CD8-positive, alpha-beta memory T cell (primary cell): ENCODE measurements at regions not wholly inside any gene's neighbourhood (a gene's known extent, or its start where the extent isn't known, plus 50 kb on each side); places are given as distances from the start of the nearest gene placed in this dataset.

Source experiments
- CTCF ChIA-PET: fragments of 350-600 bp; sonication (Branson Sonifier 250); formaldehyde crosslinking; loops from one replicate; lab custom pipeline; 2021; ENCODE audit warnings: antibody characterized with exemption; lab: Charles Lee
- POLR2A ChIA-PET: fragments of 350-600 bp; sonication (Branson Sonifier 250); formaldehyde crosslinking; loops from one replicate; lab custom pipeline; 2021; ENCODE audit warnings: antibody characterized with exemption; lab: Charles Lee
- DNase-seq, 5 donors: peaks; one replicate each; pipeline versions ENCODE4 v3.0.0 to v3.0.0-alpha.2; 2020 to 2022; ENCODE audit warnings: mixed read lengths in 1 of 5
- H3K27ac ChIP-seq: one replicate; pipeline ENCODE4 v1.7.0; 2013; ENCODE audit warnings: low read depth, mild to moderate bottlenecking, low read length, moderate library complexity
- H3K27me3 ChIP-seq: 2 replicates; pipeline ENCODE4 v1.7.0; 2013; ENCODE audit warnings: low read length, mild to moderate bottlenecking; ENCODE audit not compliant: insufficient read depth, poor library complexity, severe bottlenecking
- H3K36me3 ChIP-seq: 2 replicates; pipeline ENCODE4 v1.7.0; 2013; ENCODE audit warnings: mild to moderate bottlenecking, low read length, moderate library complexity; ENCODE audit not compliant: insufficient read depth
- H3K4me1 ChIP-seq: 2 replicates; pipeline ENCODE4 v1.7.0; 2013; ENCODE audit warnings: mild to moderate bottlenecking, low read length, moderate library complexity; ENCODE audit not compliant: insufficient read depth
- H3K4me3 ChIP-seq: 2 replicates; pipeline ENCODE4 v1.7.0; 2013; ENCODE audit warnings: mild to moderate bottlenecking, low read length
- H3K9me3 ChIP-seq: 2 replicates; pipeline ENCODE4 v1.7.0; 2013; ENCODE audit warnings: mild to moderate bottlenecking, low read length
- H3K27ac Mint-ChIP-seq, 8 donors: one replicate each; pipeline ENCODE4 v1.8.0; 2020 to 2021; ENCODE audit warnings: mixed read lengths in 8 of 8, mild to moderate bottlenecking in 6 of 8, inconsistent platforms in 3 of 8, moderate library complexity in 3 of 8
- H3K27me3 Mint-ChIP-seq, 2 donors: one replicate each; pipeline ENCODE4 v1.8.0; 2020 to 2021; ENCODE audit warnings: mixed read lengths in 2 of 2, mild to moderate bottlenecking in 1 of 2, moderate library complexity in 1 of 2
- H3K36me3 Mint-ChIP-seq, 3 donors: one replicate each; pipeline ENCODE4 v1.8.0; 2020 to 2021; ENCODE audit warnings: mixed read lengths in 3 of 3, inconsistent platforms in 1 of 3, mild to moderate bottlenecking in 1 of 3
- H3K4me1 Mint-ChIP-seq, 3 donors: one replicate each; pipeline ENCODE4 v1.8.0; 2020 to 2021; ENCODE audit warnings: mixed read lengths in 3 of 3, inconsistent platforms in 1 of 3, mild to moderate bottlenecking in 1 of 3
- H3K4me3 Mint-ChIP-seq, 7 donors: one replicate each; pipeline ENCODE4 v1.8.0; 2020 to 2021; ENCODE audit warnings: mixed read lengths in 7 of 7, mild to moderate bottlenecking in 6 of 7, moderate library complexity in 4 of 7, inconsistent platforms in 2 of 7
- H3K9me3 Mint-ChIP-seq, 5 donors: one replicate each; pipeline ENCODE4 v1.8.0; 2020 to 2022; ENCODE audit warnings: mixed read lengths in 5 of 5, mild to moderate bottlenecking in 3 of 5, moderate library complexity in 2 of 5, inconsistent platforms in 1 of 5

GRCh38 chr13:31940076-31940475, 91.5 kb upstream of the FRY start:
- peaks cover 0 to 2% (median 0%) of the 10 kb centered on the region in 3 donors for H3K36me3 Mint-ChIP-seq
- no peak for DNase-seq
- H3K27me3 ChIP-seq: no peaks in the 10 kb centered on the region
- H3K4me1 ChIP-seq: no peaks in the 10 kb centered on the region
- peaks cover 0 to 2% (median 0%) of the 10 kb centered on the region in 5 donors for H3K9me3 Mint-ChIP-seq
- no peaks in the 10 kb centered on the region for H3K4me1 Mint-ChIP-seq
- POLR2A ChIA-PET: no interaction called here
- H3K9me3 ChIP-seq: no peaks in the 10 kb centered on the region
- no peak overlapping the region for H3K4me3 ChIP-seq
- no peak overlapping the region for H3K27ac ChIP-seq
- CTCF ChIA-PET: no interaction called here
- H3K36me3 ChIP-seq: no peaks in the 10 kb centered on the region
- H3K27me3 Mint-ChIP-seq: peaks cover 7 to 13% of the 10 kb centered on the region in 2 donors
- H3K4me3 Mint-ChIP-seq: no peak overlapping the region
- no peak overlapping the region for H3K27ac Mint-ChIP-seq

GRCh38 chr13:31943591-31943990, 88.0 kb upstream of the FRY start:
- Mint-ChIP-seq H3K9me3 (peaks cover 0 to 2% (median 0%) of the 10 kb centered on the region in 5 donors), H3K4me1 (no peaks in the 10 kb centered on the region), H3K27me3 (peaks cover 6 to 13% of the 10 kb centered on the region in 2 donors), H3K4me3 (no peak overlapping the region), H3K36me3 (peaks cover 0 to 2% (median 0%) of the 10 kb centered on the region in 3 donors), H3K27ac (no peak overlapping the region)
- Histone ChIP-seq H3K9me3 (no peaks in the 10 kb centered on the region), H3K27me3 (no peaks in the 10 kb centered on the region), H3K27ac (no peak overlapping the region), H3K4me1 (no peaks in the 10 kb centered on the region), H3K4me3 (no peak overlapping the region), H3K36me3 (no peaks in the 10 kb centered on the region)
- POLR2A ChIA-PET: no interaction called here
- DNase-seq: no peak
- CTCF ChIA-PET: no interaction called here

- H3K27ac Mint-ChIP-seq: peak overlapping the region in 1 of 8 donors; percentile 1
- no peaks in the 10 kb centered on the region for H3K4me1 ChIP-seq
- ChIA-PET POLR2A (no interaction called here), CTCF (no interaction called here)
- H3K27me3 Mint-ChIP-seq: peaks cover 6 to 13% of the 10 kb centered on the region in 2 donors
- no peak for DNase-seq
- peaks cover 0 to 2% (median 0%) of the 10 kb centered on the region in 5 donors for H3K9me3 Mint-ChIP-seq
- H3K4me1 Mint-ChIP-seq: no peaks in the 10 kb centered on the region
- H3K27ac ChIP-seq: no peak overlapping the region
- H3K36me3 ChIP-seq: no peaks in the 10 kb centered on the region
- H3K4me3 Mint-ChIP-seq: no peak overlapping the region
- H3K27me3 ChIP-seq: no peaks in the 10 kb centered on the region
- H3K9me3 ChIP-seq: no peaks in the 10 kb centered on the region
- H3K4me3 ChIP-seq: no peak overlapping the region
- H3K36me3 Mint-ChIP-seq: peaks cover 0 to 6% (median 0%) of the 10 kb centered on the region in 3 donors
Measured at GRCh38 chr13:31944262-31945160, 87.1 kb upstream of the FRY start.

GRCh38 chr13:31945202-31945961, 86.2 kb upstream of the FRY start:
- no peaks in the 10 kb centered on the region for H3K4me1 ChIP-seq
- H3K27ac ChIP-seq: no peak overlapping the region
- no peak overlapping the region for H3K4me3 Mint-ChIP-seq
- no peaks in the 10 kb centered on the region for H3K9me3 ChIP-seq
- ChIA-PET CTCF (no interaction called here), POLR2A (no interaction called here)
- H3K27me3 ChIP-seq: no peaks in the 10 kb centered on the region
- DNase-seq: no peak
- peaks cover 0 to 2% (median 0%) of the 10 kb centered on the region in 3 donors for H3K4me1 Mint-ChIP-seq
- peaks cover 6 to 13% of the 10 kb centered on the region in 2 donors for H3K27me3 Mint-ChIP-seq
- H3K4me3 ChIP-seq: no peak overlapping the region
- no peaks in the 10 kb centered on the region for H3K36me3 ChIP-seq
- peaks cover 0 to 2% (median 0%) of the 10 kb centered on the region in 5 donors for H3K9me3 Mint-ChIP-seq
- no peak overlapping the region for H3K27ac Mint-ChIP-seq
- peaks cover 0 to 6% (median 0%) of the 10 kb centered on the region in 3 donors for H3K36me3 Mint-ChIP-seq

- Mint-ChIP-seq H3K9me3 (peaks cover 0 to 2% (median 0%) of the 10 kb centered on the region in 5 donors), H3K4me3 (no peak overlapping the region), H3K4me1 (peaks cover 0 to 8% (median 0%) of the 10 kb centered on the region in 3 donors), H3K27ac (no peak overlapping the region), H3K27me3 (peaks cover 6 to 13% of the 10 kb centered on the region in 2 donors), H3K36me3 (peaks cover 0 to 6% (median 0%) of the 10 kb centered on the region in 3 donors)
- H3K9me3 ChIP-seq: no peaks in the 10 kb centered on the region
- DNase-seq: no peak
- H3K36me3 ChIP-seq: no peaks in the 10 kb centered on the region
- no peaks in the 10 kb centered on the region for H3K27me3 ChIP-seq
- no peak overlapping the region for H3K27ac ChIP-seq
- POLR2A ChIA-PET: no interaction called here
- CTCF ChIA-PET: no interaction called here
- H3K4me1 ChIP-seq: no peaks in the 10 kb centered on the region
- H3K4me3 ChIP-seq: no peak overlapping the region
Measured at GRCh38 chr13:31946091-31946770, 85.3 kb upstream of the FRY start.

- Mint-ChIP-seq H3K27ac (no peak overlapping the region), H3K9me3 (peaks cover 0 to 2% (median 0%) of the 10 kb centered on the region in 5 donors), H3K36me3 (peaks cover 0 to 6% (median 0%) of the 10 kb centered on the region in 3 donors), H3K4me1 (peaks cover 0 to 9% (median 0%) of the 10 kb centered on the region in 3 donors), H3K4me3 (no peak overlapping the region), H3K27me3 (peaks cover 2 to 13% of the 10 kb centered on the region in 2 donors)
- CTCF ChIA-PET: no interaction called here
- no peaks in the 10 kb centered on the region for H3K4me1 ChIP-seq
- no peak for DNase-seq
- no peaks in the 10 kb centered on the region for H3K9me3 ChIP-seq
- H3K27me3 ChIP-seq: no peaks in the 10 kb centered on the region
- H3K27ac ChIP-seq: no peak overlapping the region
- POLR2A ChIA-PET: no interaction called here
- no peak overlapping the region for H3K4me3 ChIP-seq
- H3K36me3 ChIP-seq: no peaks in the 10 kb centered on the region
Measured at GRCh38 chr13:31947105-31947504, 84.5 kb upstream of the FRY start.

GRCh38 chr13:31947506-31947905, 84.1 kb upstream of the FRY start:
- H3K9me3 Mint-ChIP-seq: peaks cover 0 to 2% (median 0%) of the 10 kb centered on the region in 5 donors
- peaks cover 0 to 6% (median 0%) of the 10 kb centered on the region in 3 donors for H3K36me3 Mint-ChIP-seq
- H3K27ac ChIP-seq: no peak overlapping the region
- H3K4me3 Mint-ChIP-seq: no peak overlapping the region
- peaks cover 2 to 13% of the 10 kb centered on the region in 2 donors for H3K27me3 Mint-ChIP-seq
- H3K4me1 ChIP-seq: no peaks in the 10 kb centered on the region
- ChIA-PET CTCF (interaction anchor here (1.0 kb wide), 1 partner anchor 37 kb away, joined by 4 read pairs; no protein-coding TSS in a partner anchor), POLR2A (no interaction called here)
- H3K4me3 ChIP-seq: no peak overlapping the region
- no peak overlapping the region for H3K27ac Mint-ChIP-seq
- DNase-seq: no peak
- no peaks in the 10 kb centered on the region for H3K9me3 ChIP-seq
- H3K27me3 ChIP-seq: no peaks in the 10 kb centered on the region
- peaks cover 0 to 9% (median 0%) of the 10 kb centered on the region in 3 donors for H3K4me1 Mint-ChIP-seq
- H3K36me3 ChIP-seq: no peaks in the 10 kb centered on the region
